Breast epithelium (tissue), 3 donors: ENCODE measurements at regions not wholly inside any gene's neighbourhood (a gene's known extent, or its start where the extent isn't known, plus 50 kb on each side); places are given as distances from the start of the nearest gene placed in this dataset.

Source experiments
- CTCF ChIP-seq, 3 donors: fragments of 450-650 bp; IDR thresholded peaks; one replicate each; pipeline ENCODE4 v1.5.1; 2016 to 2017; ENCODE audit warnings: antibody characterized with exemption in 3 of 3, mild to moderate bottlenecking in 3 of 3, moderate library complexity in 3 of 3
- POLR2AphosphoS5 ChIP-seq, 3 donors: sonication (generic); formaldehyde crosslinking; IDR thresholded peaks; one replicate each; pipeline ENCODE4 v1.6.1; 2017; ENCODE audit warnings: antibody characterized with exemption in 3 of 3

- TF ChIP-seq CTCF (IDR thresholded peaks at IDR 0.05) (no peak), POLR2AphosphoS5 (IDR thresholded peaks at IDR 0.05) (no peak)
Observed at GRCh38 chr1:161439280-161440232, 65.7 kb upstream of the FCGR2A start.
